ENCODE measurements at regions not wholly inside any gene's neighbourhood (a gene's known extent, or its start where the extent isn't known, plus 50 kb on each side); places are given as distances from the start of the nearest gene placed in this dataset.

GRCh38 chr5:116806836-116807235 lies 232.2 kb upstream of the SEMA6A start:
- DNase-seq = no peak

GRCh38 chr5:116799401-116799800 lies 224.8 kb upstream of the SEMA6A start:
- H3K36me3 ChIP-seq = no peaks in the 10 kb centered on the region
- 81 to 98% methylated on average over 3 of the region's 3 CpGs for WGBS, 2 donors
- H3K9me3 ChIP-seq = no peaks in the 10 kb centered on the region
- no peak overlapping the region for H3K27ac ChIP-seq
- H3K4me1 ChIP-seq = no peaks in the 10 kb centered on the region
- intact Hi-C loops (cut with DNase I) = no loop called here
- H3K27me3 ChIP-seq = no peaks in the 10 kb centered on the region
- no peak overlapping the region for H3K4me3 ChIP-seq
- TF ChIP-seq POLR2A (IDR thresholded peaks at IDR 0.05) = no peak
- no peak for TF ChIP-seq CTCF (IDR thresholded peaks at IDR 0.05)
- DNase-seq = no peak

More at GRCh38 chr5:116806836-116807235, 232.2 kb upstream of the SEMA6A start:
- H3K27ac ChIP-seq = no peak overlapping the region
- no peaks in the 10 kb centered on the region for H3K36me3 ChIP-seq
- H3K4me1 ChIP-seq = no peaks in the 10 kb centered on the region
- TF ChIP-seq CTCF (IDR thresholded peaks at IDR 0.05) (no peak), POLR2A (IDR thresholded peaks at IDR 0.05) (no peak)
- H3K4me3 ChIP-seq = no peak overlapping the region
- WGBS, 2 donors = 49 to 53% methylated on average over 3 of the region's 3 CpGs
- H3K27me3 ChIP-seq = no peaks in the 10 kb centered on the region
- intact Hi-C loops (cut with DNase I) = no loop called here
- no peaks in the 10 kb centered on the region for H3K9me3 ChIP-seq

- TF ChIP-seq POLR2A (IDR thresholded peaks at IDR 0.05) (no peak), CTCF (IDR thresholded peaks at IDR 0.05) (no peak)
- Histone ChIP-seq H3K4me3 (no peak overlapping the region), H3K4me1 (no peaks in the 10 kb centered on the region), H3K9me3 (no peaks in the 10 kb centered on the region), H3K27me3 (no peaks in the 10 kb centered on the region), H3K36me3 (no peaks in the 10 kb centered on the region), H3K27ac (no peak overlapping the region)
- WGBS, 2 donors = 81 to 86% methylated on average over 2 of the region's 2 CpGs
- intact Hi-C loops (cut with DNase I) = no loop called here
- DNase-seq = no peak
These were observed 220.6 kb upstream of the SEMA6A start for GRCh38 chr5:116795189-116795588.

GRCh38 chr5:116789522-116789921 lies 214.9 kb upstream of the SEMA6A start:
- Histone ChIP-seq H3K36me3 (no peaks in the 10 kb centered on the region), H3K27ac (no peak overlapping the region), H3K27me3 (no peaks in the 10 kb centered on the region), H3K4me3 (no peak overlapping the region), H3K4me1 (no peaks in the 10 kb centered on the region), H3K9me3 (no peaks in the 10 kb centered on the region)
- no peak for TF ChIP-seq POLR2A (IDR thresholded peaks at IDR 0.05)
- no peak for TF ChIP-seq CTCF (IDR thresholded peaks at IDR 0.05)
- 78 to 82% methylated on average over 1 of the region's 1 CpG for WGBS, 2 donors
- no peak for DNase-seq
- intact Hi-C loops (cut with DNase I) = no loop called here

GRCh38 chr5:116788851-116789403 lies 214.3 kb upstream of the SEMA6A start:
- Histone ChIP-seq H3K4me1 (no peaks in the 10 kb centered on the region), H3K9me3 (no peaks in the 10 kb centered on the region), H3K27ac (no peak overlapping the region), H3K27me3 (no peaks in the 10 kb centered on the region), H3K36me3 (no peaks in the 10 kb centered on the region), H3K4me3 (no peak overlapping the region)
- TF ChIP-seq POLR2A (IDR thresholded peaks at IDR 0.05) = no peak
- no peak for TF ChIP-seq CTCF (IDR thresholded peaks at IDR 0.05)
- intact Hi-C loops (cut with DNase I) = no loop called here
- 64 to 73% methylated on average over 4 of the region's 4 CpGs for WGBS, 2 donors
- no peak for DNase-seq
